ENCODE measurements at regions not wholly inside any gene's neighbourhood (a gene's known extent, or its start where the extent isn't known, plus 50 kb on each side); places are given as distances from the start of the nearest gene placed in this dataset.

- Histone ChIP-seq H3K9me3 (peaks cover 0 to 4% (median 0%) of the 10 kb centered on the region in 3 donors), H3K27ac (no peak overlapping the region), H3K36me3 (peaks cover 0 to 5% (median 0%) of the 10 kb centered on the region in 3 donors), H3K4me3 (no peak overlapping the region), H3K27me3 (no peaks in the 10 kb centered on the region), H3K4me1 (no peaks in the 10 kb centered on the region)
- DNase-seq: no peak
- intact Hi-C loops (cut with DNase I; ENCODE audit: low total_unique reads): no loop called here
- TF ChIP-seq, protein P1, sequence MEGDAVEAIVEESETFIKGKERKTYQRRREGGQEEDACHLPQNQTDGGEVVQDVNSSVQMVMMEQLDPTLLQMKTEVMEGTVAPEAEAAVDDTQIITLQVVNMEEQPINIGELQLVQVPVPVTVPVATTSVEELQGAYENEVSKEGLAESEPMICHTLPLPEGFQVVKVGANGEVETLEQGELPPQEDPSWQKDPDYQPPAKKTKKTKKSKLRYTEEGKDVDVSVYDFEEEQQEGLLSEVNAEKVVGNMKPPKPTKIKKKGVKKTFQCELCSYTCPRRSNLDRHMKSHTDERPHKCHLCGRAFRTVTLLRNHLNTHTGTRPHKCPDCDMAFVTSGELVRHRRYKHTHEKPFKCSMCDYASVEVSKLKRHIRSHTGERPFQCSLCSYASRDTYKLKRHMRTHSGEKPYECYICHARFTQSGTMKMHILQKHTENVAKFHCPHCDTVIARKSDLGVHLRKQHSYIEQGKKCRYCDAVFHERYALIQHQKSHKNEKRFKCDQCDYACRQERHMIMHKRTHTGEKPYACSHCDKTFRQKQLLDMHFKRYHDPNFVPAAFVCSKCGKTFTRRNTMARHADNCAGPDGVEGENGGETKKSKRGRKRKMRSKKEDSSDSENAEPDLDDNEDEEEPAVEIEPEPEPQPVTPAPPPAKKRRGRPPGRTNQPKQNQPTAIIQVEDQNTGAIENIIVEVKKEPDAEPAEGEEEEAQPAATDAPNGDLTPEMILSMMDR (IDR thresholded peaks at IDR 0.05): no peak
Measured at GRCh38 chr15:95208071-95208470, 976.7 kb downstream of the MCTP2 start.

DNA sequence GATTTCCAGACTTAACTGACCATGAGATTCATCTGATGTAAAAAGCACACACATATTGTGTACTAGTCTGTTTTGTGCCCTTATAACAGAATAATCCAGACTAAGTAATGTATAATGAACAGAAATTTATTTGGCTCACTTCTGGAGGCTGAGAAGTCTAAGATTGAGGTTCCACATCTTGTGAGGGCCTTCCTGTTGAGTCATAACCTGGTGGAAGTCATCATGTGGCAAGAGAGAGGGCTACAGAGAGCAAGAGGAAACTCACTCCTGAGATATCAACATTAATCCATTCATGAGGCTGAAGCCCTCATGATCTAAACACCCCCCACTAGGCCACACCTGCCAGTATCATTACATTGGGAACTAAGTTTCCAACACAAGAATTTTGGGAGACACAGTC is 977.6 kb downstream of the MCTP2 start:
- intact Hi-C loops (cut with DNase I; ENCODE audit: low total_unique reads): no loop called here
- TF ChIP-seq, protein P1 (IDR thresholded peaks at IDR 0.05): no peak
- Histone ChIP-seq H3K27me3 (no peaks in the 10 kb centered on the region), H3K4me3 (no peak overlapping the region), H3K9me3 (peaks cover 0 to 4% (median 0%) of the 10 kb centered on the region in 3 donors), H3K27ac (no peak overlapping the region), H3K36me3 (peaks cover 0 to 5% (median 0%) of the 10 kb centered on the region in 3 donors), H3K4me1 (no peaks in the 10 kb centered on the region)
- DNase-seq: no peak

- Histone ChIP-seq H3K9me3 (peaks cover 0 to 4% (median 0%) of the 10 kb centered on the region in 3 donors), H3K4me3 (no peak overlapping the region), H3K27me3 (no peaks in the 10 kb centered on the region), H3K27ac (no peak overlapping the region), H3K36me3 (peaks cover 0 to 5% (median 0%) of the 10 kb centered on the region in 3 donors), H3K4me1 (no peaks in the 10 kb centered on the region)
- DNase-seq: no peak
- TF ChIP-seq, protein P1 (IDR thresholded peaks at IDR 0.05): no peak
- intact Hi-C loops (cut with DNase I; ENCODE audit: low total_unique reads): no loop called here
Measured at GRCh38 chr15:95210436-95210981, 979.1 kb downstream of the MCTP2 start.

DNA sequence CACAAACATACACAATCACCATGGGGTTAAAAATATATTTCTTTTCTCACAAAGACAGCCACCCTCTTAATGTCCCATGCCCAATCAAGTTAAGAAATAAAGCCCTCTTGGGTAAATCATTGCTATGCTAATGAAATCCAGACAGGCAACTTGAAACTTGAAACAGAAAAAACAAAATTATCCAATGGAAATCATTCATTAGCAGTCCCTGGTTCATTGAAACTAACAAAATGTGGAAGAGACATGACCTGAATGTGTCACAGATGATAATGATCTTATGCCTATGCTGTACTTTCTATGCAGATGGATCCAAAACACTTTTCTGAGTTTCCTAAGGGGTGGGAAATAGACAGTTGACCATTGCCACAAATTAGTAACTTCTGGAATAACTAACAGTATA is 983.7 kb downstream of the MCTP2 start:
- no peak overlapping the region for H3K4me3 ChIP-seq
- peaks cover 0 to under 1% (median 0%) of the 10 kb centered on the region in 3 donors for H3K36me3 ChIP-seq
- H3K9me3 ChIP-seq: peaks cover 0 to 4% (median 0%) of the 10 kb centered on the region in 3 donors
- no peaks in the 10 kb centered on the region for H3K4me1 ChIP-seq
- no peak overlapping the region for H3K27ac ChIP-seq
- no peaks in the 10 kb centered on the region for H3K27me3 ChIP-seq
- intact Hi-C loops (cut with DNase I; ENCODE audit: low total_unique reads): no loop called here
- DNase-seq: no peak
- TF ChIP-seq, protein P1 (IDR thresholded peaks at IDR 0.05): no peak

DNA sequence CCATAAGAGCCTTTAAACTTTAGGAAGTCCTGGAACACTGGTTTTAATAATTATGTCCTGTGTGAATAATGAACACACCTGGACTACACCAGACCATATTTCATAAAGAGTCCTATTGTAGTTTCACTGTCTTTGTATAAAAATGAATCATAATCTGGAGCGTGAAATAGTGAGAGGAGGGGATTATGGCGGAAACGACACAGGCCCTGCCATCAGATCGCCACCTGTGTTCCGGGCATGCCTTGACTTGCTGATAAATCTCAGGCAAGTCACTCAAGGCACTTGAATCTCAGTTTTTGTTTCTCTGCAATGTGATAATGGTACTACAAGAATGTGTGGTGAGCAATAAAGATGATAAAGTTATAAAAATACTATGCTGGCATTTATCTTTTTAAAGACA is 995.5 kb downstream of the MCTP2 start:
- Histone ChIP-seq H3K27ac (no peak overlapping the region), H3K36me3 (peaks cover 0 to 10% (median 0%) of the 10 kb centered on the region in 3 donors), H3K27me3 (no peaks in the 10 kb centered on the region), H3K4me1 (no peaks in the 10 kb centered on the region), H3K4me3 (no peak overlapping the region), H3K9me3 (peaks cover 3 to 13% (median 10%) of the 10 kb centered on the region in 3 donors)
- TF ChIP-seq, protein P1 (IDR thresholded peaks at IDR 0.05): no peak
- intact Hi-C loops (cut with DNase I; ENCODE audit: low total_unique reads): no loop called here
- no peak for DNase-seq
